HUDEP-2 (cell line): ENCODE measurements at regions not wholly inside any gene's neighbourhood (a gene's known extent, or its start where the extent isn't known, plus 50 kb on each side); places are given as distances from the start of the nearest gene placed in this dataset.

ENCODE experiments used
- DNase-seq, 76 experiments: peaks; one replicate each; lab custom pipeline; 2025; ENCODE audit not compliant: unreplicated experiment in 76 of 76; lab: John Stamatoyannopoulos, UW

DNA sequence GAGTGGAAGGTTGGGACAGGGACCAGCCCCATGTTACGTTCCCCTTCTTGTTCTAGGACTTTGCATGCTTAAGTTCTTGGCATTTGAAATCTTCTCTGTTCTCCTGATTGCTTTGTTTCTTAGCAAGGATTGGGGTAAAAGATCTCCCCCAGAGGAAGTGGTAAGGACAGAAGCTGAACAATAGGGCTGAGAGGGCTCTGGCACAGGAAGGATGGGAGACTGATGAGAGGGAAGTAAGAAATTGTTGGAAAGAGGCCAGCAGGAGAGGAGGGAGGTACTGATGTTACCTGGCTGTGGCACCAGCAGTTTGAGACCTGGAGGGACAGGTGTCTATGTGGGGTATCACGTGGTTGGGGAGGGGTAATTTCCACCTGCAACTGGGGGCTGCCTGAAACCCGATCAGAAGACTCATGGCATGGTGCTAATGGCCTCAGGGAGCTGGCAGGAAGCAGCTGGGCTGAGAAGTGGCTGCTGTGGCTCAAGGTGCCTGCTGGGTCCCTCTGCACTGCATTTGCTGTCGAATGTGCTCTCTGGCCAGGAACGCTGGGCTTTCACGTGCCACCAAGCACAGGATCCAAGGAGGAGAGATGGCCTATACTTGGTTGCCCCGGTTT, 108.4 kb downstream of the LSM3 start:
- no peak for DNase-seq

DNA sequence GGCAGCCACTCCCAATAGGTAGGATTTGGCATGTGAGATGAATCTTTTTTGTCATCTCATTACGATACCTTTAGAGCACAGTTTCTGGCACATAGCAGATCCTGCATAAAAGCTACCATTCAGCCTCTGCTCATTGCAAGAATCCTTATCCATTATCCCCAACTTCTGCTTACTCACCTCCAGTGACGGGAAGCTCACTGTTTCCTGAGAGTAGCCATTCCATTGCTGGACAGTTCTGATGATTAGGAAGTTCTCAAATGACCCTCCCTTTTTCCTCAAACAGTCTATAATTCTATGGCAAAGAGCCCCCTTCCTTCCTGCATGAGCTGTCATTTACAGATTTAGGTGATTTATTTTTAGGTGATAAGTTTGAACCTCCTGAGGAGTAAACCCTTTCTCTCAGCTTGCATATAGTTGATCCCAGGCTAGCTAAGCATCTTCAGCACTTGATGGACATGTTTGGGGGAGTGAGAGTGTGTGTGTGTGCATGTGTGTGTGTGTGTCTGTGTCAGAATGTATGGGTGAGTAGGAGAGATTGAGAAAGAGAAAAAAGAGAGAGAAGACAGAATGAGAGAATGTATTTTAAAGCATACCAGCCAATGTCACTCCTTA, 109.7 kb downstream of the LSM3 start:
- no peak for DNase-seq

DNA sequence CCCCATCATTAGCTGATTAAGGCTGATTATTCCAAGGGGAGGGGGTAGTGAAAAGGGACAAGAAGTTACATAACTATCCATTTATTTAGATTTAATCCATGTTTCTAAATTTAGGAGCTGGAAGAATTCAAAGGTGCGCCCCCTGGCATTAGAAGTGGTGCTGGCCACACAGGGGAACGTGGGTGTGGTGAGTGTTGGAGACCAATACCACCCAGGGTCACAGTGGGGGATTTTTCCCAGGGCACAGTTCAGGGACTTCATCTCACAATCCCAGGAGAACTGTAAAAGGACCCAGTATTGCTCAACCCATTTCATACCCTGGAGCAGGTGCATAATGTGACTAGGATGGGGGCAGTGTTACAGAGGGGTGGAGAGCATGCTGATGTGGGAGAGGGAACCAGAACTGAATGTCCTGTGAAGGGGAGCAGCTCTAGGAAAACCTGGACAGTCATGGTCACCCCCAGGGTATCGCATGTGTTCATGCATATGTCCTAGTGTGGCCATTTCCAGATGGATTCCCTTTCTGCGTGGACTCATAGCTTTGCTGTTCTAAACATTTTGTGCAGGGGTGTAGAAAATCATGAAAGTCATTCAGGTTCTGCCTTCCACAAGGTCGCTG, 110.3 kb downstream of the LSM3 start:
- no peak for DNase-seq

DNA sequence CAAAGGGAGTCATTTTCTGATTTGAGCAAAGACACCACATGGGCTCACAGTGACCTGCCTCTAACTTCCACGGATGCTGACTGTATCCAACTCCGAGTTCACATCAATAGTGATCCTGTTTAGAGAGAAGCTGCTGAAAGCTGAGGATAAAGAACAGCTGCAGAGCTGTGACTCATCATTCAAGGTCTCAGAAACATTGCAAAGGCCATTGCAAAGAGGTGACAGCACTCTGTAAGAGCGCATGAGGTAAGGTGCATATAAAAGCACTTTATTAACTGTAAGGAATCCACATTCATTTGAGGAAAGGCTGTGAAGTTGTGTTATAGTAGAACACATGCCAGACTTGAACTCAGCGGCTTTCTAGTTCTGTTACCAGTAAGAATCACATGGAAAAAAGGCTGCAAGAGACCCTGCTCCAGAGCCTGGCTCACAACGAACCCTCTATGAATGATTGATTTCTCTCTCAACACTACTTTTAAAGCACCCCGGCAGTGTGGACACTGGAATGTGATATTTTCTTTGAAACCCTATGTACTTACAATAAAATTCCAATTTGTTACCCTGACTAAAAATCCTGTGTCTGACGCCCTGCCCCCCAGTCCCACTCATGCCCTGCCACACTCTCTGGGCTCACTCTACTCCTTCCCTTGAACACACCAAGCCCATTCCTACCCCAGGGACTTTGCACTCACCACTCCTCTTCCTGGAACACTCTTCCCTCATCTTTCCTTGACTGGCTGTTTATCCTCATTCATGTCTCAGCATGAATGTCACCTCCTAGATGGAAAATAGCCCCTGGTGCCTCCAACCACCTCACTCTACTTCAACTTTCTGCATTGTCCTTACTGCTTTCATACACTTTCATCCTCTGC, 111.2 kb downstream of the LSM3 start:
- DNase-seq = no peak

DNA sequence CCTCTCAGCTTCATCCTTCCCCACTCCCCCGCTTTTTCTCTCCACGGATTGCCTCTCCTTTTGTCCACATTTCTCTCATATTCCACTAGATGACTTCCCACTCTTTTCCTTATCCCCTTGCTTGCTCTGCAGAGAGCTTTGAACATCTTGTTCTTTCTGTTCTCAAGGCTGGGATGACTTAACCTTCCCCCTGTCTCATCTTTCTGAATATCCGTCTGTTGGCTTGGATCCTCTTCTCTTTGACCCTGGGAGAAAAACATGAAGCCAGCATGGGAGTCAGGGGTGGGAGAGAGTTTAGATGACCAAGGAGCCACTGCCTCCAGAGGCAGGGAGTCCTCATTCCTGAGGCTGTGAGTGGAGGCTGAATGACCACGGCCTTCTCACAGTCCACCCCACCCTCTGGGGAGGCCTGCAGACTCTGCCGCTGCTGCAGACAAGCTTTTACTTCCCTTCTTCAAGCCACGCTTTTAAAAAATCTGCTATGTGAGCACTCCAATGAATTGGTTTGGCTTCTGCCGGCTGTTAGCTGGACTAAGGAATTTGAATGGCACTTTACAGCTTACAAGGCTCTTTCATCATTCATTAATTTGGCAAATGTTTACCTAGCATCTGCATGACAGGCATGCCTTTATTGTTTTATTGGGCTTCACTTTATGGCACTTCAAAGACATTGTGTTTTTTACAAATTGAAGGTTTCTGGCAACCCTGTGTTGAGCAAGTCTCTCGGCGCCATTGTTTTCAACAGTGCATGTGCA, 111.6 kb upstream of the SLC6A6 start:
- DNase-seq = no peak

DNA sequence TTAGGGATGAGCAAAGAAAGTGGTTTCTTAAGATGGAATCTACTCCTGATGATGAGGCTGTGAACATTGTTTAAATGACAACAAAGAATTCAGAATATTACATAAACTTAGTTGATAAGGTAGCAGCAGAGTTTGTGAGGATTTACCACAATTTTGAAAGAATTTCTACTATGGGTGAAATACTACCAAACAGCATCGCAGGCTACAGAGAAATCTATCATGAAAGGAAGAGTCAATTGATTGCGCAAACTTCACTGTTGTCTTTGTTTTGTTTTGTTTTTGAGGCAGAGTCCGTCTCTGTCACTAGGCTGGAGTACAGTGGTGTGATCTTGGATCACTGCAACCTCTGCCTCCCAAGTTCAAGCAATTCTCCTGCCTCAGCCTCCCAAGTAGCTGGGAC, 107.4 kb upstream of the SLC6A6 start:
- no peak for DNase-seq

DNA sequence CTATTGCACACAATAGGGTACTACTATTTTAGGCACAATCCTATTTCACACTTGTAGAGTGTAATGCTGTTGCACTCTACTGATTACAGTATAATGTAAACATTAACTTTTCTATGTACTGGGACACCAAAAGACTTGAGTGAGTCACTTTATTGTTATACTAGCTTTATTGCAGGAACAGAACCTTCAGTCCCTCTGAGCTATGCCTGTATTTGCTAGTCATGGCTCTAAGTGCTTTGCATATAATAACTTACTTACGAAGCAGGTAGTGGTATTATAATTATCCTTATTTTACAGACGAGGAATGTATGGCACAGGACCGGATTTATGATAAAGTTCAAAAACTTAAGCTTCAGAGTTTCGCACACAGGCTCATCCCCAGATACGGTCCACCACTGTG, 106.6 kb upstream of the SLC6A6 start:
- no peak for DNase-seq

DNA sequence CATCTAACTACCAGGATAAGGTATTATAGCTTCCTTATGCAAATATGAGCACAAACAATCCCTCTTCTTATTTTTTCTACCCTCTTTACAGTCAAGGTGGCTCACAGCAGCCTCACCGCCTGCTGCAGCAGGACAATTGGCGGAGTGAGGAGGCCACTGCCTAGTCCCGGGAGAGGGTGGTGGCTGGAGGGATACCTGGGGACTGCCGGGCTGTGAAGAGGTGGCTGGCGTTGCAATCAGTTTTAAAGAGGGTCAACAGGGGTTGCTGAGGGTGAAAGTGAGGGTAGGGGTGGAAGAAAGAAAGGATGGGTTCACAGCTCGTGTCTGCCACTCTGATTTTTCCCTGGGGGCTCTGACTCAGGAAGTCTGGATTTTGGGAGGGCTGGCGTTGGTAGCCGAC, 105.1 kb upstream of the SLC6A6 start:
- DNase-seq = no peak

DNA sequence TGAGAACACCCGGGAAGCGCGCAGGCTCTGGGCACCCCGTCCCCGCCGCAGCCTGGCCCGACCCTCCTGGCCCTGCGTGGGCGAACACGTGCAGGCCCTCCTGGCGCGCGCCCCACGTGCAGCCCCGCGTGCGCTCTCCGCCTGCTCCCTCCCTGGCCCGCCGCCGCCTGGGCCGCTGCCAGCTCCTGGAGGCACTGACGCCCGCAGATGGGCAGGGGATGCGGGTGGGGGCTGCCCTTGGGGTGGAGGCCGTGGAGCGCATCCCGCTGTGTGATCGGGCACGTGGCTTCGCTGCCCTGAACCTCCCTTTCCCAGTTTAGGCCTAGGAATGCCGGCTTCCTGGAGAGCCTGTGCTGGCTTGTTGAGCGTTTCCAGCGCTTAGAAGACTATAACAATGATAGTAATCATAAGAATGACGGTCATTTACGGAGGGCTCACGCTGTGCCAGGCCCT, 104.6 kb upstream of the SLC6A6 start:
- DNase-seq = no peak

DNA sequence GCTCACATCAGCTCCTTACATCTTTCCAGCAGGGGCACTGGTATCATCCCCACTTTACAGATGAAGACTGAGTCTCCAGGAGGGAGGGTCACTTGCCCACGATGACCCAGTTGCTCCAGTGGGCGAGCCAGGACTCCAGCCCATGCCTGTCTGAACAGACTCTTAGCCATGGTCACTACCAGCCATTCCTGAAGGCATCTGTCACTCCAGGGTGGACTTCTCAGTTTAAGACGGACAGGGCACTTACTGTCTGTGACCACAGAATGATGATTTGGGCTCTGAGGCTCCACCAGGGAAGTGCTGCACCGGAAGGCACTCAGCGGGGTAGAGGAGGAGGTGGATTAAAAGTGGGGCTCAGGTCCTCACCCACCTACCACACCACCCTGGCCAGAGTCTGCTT, 104.0 kb upstream of the SLC6A6 start:
- DNase-seq = no peak

DNA sequence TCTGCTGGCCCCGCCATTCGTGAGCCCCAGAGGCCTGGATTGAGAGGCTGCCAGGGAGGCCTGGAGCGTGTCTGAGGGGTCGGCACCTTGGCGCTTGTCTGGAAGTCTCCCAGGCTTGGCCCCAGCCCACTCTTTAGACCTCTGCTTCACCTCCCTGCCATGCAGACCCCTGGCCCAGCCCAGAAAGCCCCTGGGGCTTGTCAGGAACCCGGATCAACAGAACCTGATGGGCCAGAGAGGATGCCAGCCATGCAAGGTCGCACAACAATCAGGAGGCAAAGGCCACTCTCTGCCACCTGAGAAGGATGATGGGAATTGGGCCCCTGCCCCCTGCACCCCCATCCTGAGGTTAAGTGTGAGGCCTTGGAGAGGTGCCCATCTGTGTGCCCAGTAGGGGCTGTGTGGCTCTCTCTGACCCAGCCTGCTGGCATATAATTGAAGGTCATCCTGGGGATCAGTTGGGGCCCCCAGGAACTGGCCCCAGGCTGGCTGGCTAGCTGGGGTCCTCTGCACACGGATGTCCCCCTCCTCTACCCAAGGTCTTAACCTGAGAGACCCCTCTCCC, 103.3 kb upstream of the SLC6A6 start:
- no peak for DNase-seq

DNA sequence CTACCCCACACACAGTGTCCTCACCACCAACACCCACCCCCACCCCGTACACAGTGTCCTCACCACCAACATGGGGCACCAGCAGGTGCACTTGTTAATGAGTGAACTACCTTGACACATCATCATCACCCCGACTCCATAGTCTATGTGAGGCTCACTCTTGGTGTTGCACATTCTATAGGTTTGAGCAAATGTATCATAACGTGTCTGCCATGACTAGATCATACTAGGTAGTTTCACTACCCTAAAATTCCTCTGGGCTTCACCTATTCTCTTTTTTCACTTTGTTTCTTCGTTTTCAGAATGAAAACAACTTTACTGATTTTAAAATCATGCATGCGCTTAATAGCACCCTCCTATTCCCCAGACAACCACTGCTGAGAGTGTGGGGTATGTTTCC, 102.6 kb upstream of the SLC6A6 start:
- DNase-seq = no peak

DNA sequence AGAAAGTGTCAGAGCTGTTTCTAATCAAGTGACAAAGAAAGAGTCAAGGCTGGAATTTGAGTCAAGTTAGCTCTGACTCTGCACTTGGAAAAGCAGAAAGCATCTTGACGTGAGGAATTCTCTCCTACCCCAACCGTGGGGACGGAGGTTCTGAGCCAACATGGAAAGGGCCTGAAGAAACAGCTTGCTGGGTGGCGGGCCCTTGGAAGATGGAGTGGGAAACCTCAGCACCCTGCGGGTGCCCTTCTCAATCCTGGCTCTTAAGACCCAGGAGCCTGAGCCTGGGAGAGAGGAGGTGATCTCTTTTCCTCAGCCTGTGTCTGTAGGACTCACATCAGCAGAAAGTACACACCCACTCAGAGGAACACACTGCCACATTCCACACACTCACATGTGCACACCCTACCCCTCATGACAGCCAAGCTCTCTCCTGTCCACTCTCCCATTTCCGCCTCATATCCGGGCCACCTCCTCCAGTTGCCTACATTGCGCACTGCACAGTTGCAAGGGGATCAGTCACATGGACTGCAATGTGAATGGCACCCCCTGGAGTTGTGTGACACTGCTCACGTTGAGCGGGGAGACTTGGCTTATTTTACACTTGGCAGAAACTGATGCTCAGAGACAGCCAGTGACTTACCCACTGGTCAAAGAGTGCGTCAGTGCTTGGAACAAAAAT, 101.5 kb upstream of the SLC6A6 start:
- DNase-seq = no peak

DNA sequence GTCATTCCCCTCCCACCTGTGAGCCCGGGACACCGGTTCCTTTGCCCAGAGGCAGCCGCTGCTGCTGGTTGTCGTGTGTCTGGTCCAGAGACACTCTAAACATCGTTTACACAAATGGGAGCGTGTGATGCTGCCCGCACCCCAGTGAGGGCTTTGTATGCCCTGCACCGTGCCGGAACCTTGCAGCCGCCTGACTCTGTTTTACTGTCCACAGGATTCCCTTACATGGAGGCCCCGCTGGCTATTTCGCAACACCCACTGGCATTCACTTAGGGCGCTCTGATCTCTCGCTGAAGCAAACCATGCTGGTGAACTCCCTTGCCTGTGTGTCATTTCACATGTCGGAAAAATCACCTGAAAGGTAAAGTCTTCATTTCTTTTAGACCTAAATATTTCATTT, 100.8 kb upstream of the SLC6A6 start:
- DNase-seq = no peak

DNA sequence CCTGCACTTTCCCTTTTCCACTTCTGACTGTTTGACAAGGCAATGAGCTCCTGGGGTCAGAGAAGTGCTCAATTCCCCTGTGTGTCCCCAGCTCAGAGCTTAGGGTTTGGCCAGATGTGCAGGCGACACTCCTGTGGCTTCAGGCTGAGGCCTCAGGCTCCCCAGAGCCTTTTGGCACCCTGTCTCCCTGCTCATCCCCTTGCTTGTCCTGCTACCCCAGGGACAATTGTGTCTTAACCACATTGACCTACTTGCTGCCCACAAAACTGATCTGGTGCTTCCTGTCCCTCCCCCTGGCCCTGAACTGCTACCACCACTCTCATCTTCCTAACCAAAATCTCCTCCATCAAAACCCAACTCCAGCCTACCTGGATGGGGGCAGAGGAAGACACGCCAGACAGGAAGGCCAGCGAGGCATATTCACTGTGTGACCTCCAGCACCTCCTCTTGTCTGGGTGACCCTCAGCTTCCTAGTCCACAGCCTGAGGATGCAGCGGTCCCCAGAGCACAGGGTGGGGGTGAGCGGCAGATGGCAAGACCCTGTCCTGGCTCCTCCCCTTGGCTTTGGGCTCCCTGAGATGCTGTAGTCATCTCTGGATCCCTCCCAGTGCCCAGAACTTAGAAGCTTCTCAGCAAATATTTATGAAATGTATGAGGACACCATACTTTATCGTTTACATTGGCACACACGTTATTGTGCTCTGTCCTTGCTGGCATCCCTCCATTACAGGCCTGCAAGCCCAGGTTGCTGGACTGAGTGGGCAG, 98.9 kb upstream of the SLC6A6 start:
- no peak for DNase-seq

DNA sequence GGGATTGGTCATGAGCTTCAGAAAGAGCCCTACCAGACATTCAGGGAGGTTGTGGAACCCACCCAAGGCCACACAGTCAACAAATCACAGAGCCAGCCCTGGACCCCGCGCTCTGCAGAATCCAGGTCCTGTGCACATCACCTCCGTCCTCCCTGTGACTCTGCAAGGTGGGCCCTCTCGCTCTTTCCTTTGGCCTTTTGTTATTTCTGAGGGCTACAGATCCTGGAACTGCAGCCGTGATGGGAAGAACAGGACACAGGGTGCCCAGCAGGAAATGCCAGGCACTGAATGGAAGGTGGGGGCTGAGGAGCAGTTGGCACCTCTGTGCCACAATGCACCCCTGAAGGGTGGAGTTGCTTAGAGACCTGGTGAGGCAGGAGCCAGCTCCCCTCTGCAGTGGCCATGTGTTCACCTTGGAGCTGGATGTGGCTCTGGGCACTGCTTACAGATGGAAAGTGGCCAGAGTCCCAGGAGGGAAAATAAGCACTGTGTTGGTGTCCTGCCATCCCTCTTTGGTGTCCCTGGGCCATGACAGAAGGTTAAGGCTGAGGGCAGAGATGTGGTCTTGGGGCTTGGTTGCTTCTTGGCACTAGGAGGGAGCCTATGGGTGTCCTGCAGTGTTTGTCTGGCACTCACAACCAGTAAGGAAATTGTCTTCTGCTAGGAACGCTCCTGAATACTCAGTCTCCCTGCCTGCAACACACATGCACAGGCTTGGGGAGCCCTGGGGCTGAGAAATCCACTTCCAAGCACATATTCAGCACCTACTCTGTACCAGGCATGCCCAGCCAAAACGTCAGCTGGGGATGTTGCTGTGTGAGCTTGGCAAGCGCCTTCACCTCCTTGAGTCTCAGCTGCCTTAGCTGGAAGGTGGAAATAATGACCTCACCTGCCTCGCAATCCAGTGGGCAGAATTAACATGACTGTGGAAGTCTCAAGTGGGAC, 98.0 kb upstream of the SLC6A6 start:
- DNase-seq = no peak

DNA sequence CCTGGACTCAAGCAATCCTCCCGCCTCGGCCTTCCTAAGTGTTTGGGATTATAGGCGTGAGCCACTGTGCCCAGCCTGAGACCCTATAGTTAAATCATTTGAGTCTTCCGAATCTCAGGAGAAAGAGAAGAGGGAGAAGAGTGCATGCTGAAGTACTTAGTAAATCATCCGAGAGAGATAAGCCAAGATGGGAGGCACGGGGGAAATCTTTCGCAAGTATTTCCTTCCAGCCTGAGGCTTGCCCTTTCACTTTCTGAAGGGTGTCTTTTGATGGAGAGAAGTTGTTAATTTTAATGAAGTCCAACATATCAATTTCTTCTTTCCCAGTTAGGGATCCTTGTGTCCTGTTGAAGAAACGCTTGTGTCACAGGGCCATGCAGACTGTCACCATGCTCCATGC, 97.1 kb upstream of the SLC6A6 start:
- no peak for DNase-seq

DNA sequence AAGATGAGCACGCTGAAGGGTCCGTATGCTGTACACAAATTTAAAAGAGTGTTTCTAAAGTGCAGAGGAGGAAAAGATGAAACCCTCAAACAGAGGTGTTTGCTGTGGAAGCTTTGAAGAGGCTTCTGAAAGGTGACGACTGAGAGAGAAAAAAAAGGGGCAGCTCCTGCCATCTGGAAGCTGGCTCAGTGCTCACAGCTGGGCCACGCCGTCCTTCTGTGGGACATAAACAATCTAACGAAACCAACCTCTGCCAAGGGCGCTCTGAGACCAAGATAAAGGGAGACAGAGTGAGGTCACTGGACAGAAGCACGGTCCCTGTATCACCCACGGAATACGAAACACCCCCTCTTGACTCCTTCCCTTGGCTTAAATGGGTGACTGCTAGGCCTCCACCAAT, 96.3 kb upstream of the SLC6A6 start:
- no peak for DNase-seq
